Activated B cell treated with CpG ODN at 0.5 μM for 24 hours (primary cell): ENCODE measurements at regions not wholly inside any gene's neighbourhood (a gene's known extent, or its start where the extent isn't known, plus 50 kb on each side); places are given as distances from the start of the nearest gene placed in this dataset.

Experiments used
- ATAC-seq: fragments of 200-7000 bp; cut with Tn5 transposase; one replicate; pipeline ENCODE4 v1.10.0; 2021; ENCODE audit warnings: low read depth, mild to moderate bottlenecking, moderate library complexity
- CTCF ChIA-PET: fragments of 350-600 bp; sonication (Branson Sonifier 250); formaldehyde crosslinking; loops from one replicate; lab custom pipeline; 2021; ENCODE audit warnings: antibody characterized with exemption; lab: Charles Lee
- POLR2A ChIA-PET: fragments of 350-600 bp; sonication (Branson Sonifier 250); formaldehyde crosslinking; loops from one replicate; lab custom pipeline; 2021; ENCODE audit warnings: antibody characterized with exemption; lab: Charles Lee
- DNase-seq: peaks from one replicate; pipeline ENCODE4 v3.0.0; 2022
- H3K27ac Mint-ChIP-seq: one replicate; pipeline ENCODE4 v1.8.0; 2020; ENCODE audit warnings: mixed read lengths
- H3K27me3 Mint-ChIP-seq: one replicate; pipeline ENCODE4 v1.8.0; 2021; ENCODE audit warnings: mixed read lengths
- H3K36me3 Mint-ChIP-seq: one replicate; pipeline ENCODE4 v1.8.0; 2021; ENCODE audit warnings: low read depth, mixed read lengths
- H3K4me1 Mint-ChIP-seq: one replicate; pipeline ENCODE4 v1.8.0; 2021; ENCODE audit warnings: mixed read lengths
- H3K4me3 Mint-ChIP-seq: one replicate; pipeline ENCODE4 v1.8.0; 2020; ENCODE audit warnings: mild to moderate bottlenecking, mixed read lengths
- H3K9me3 Mint-ChIP-seq: one replicate; pipeline ENCODE4 v1.8.0; 2020; ENCODE audit warnings: mixed read lengths
- intact Hi-C: fragments of 100-400 bp; cut with micrococcal nuclease; formaldehyde crosslinking; loops from one replicate; pipeline ENCODE4 v1.15.1; 2024
- TF ChIP-seq, protein P1 (sequence below): fragments of 200-600 bp; IDR thresholded peaks from one replicate; pipeline ENCODE4 v1.8.0; 2022; ENCODE audit warnings: antibody characterized with exemption, mild to moderate bottlenecking

DNA sequence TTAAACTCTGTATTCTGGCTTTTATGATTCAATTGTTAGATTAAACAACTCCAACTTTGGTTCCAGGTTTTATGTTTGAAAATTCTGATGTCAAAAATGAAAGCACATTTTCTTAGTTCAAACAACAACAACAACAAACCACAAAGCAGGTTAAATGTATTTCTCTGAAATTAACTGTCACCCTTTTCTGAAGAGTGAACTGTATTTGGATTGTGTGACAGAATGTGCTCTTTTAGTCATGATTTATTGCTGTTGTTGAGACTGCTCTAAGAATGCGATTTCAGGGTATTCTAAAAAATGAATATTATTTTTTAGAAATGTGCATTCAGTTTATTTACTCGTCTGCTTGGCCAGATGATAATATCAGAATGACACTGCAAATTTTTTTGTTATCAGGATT lies 144.1 kb downstream of the GNAI1 start:
- Mint-ChIP-seq H3K27ac (no peak overlapping the region), H3K4me1 (no peaks in the 10 kb centered on the region), H3K4me3 (no peak overlapping the region), H3K27me3 (no peaks in the 10 kb centered on the region), H3K9me3 (no peaks in the 10 kb centered on the region), H3K36me3 (no peaks in the 10 kb centered on the region)
- TF ChIP-seq, protein P1, sequence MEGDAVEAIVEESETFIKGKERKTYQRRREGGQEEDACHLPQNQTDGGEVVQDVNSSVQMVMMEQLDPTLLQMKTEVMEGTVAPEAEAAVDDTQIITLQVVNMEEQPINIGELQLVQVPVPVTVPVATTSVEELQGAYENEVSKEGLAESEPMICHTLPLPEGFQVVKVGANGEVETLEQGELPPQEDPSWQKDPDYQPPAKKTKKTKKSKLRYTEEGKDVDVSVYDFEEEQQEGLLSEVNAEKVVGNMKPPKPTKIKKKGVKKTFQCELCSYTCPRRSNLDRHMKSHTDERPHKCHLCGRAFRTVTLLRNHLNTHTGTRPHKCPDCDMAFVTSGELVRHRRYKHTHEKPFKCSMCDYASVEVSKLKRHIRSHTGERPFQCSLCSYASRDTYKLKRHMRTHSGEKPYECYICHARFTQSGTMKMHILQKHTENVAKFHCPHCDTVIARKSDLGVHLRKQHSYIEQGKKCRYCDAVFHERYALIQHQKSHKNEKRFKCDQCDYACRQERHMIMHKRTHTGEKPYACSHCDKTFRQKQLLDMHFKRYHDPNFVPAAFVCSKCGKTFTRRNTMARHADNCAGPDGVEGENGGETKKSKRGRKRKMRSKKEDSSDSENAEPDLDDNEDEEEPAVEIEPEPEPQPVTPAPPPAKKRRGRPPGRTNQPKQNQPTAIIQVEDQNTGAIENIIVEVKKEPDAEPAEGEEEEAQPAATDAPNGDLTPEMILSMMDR = no peak
- intact Hi-C loops = no loop called here
- DNase-seq (no peak), ATAC-seq (no peak)
- ChIA-PET POLR2A (no interaction called here), CTCF (no interaction called here)

DNA sequence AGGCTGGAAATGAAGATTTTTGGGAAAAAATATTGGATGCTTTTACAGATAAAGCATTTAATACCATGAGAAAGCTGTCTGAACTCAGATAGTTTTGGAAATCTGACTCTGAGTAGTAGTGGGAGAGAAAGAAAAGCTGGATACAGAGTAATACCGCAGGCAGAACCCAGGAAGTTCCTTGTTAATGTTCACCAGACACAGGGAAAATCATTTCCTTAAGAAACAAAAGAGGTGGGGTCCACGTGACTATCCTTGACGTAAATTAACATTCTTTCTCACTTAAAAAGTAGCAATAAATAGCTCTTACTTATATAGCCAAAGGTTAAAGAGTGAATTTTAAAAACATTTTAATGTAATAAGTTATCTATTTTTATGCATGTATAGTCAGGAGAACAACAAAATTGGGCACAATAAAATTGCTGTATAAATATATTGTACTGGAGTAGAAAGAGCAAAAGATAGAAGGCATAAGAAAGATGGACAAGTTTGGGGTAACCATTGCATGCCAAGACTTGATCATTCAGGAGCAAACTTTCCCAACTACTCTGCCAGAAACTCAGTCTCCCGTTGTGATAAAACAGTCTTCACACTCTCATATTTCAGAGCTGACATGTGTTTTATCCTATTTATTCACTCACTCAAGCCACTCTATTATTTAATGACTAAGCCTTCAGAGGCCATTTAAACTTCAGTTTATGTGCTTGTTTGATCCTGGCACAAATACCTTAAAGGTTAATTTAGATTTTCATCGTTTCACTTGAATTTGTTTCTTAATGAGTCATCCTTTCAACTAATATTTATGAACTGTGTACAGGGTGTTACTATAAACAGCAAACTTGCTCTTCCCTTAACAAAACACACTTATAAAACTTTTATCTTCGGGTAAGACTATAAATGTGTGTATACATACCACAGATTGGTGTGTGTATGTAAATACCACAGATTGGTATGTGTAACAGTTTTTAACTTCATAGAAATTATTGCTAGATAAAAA lies 143.1 kb downstream of the GNAI1 start:
- CTCF ChIA-PET = no interaction called here
- no peaks in the 10 kb centered on the region for H3K36me3 Mint-ChIP-seq
- intact Hi-C loops = no loop called here
- no peak overlapping the region for H3K4me3 Mint-ChIP-seq
- POLR2A ChIA-PET = no interaction called here
- H3K9me3 Mint-ChIP-seq = no peaks in the 10 kb centered on the region
- no peaks in the 10 kb centered on the region for H3K4me1 Mint-ChIP-seq
- DNase-seq (no peak), ATAC-seq (no peak)
- TF ChIP-seq, protein P1 = no peak
- no peaks in the 10 kb centered on the region for H3K27me3 Mint-ChIP-seq
- no peak overlapping the region for H3K27ac Mint-ChIP-seq
